ENCODE measurements at regions not wholly inside any gene's neighbourhood (a gene's known extent, or its start where the extent isn't known, plus 50 kb on each side); places are given as distances from the start of the nearest gene placed in this dataset.

- intact Hi-C loops (cut with micrococcal nuclease): loop anchor here (1.0 to 10.0 kb wide), 5 partner anchors 41 to 271 kb away; no protein-coding TSS in a partner anchor
Observed at GRCh38 chr2:88873620-88874019, 182.1 kb downstream of the RPIA start.

More at GRCh38 chr2:88873620-88874019, 182.1 kb downstream of the RPIA start:
- dilution Hi-C loops (cut with MboI; ENCODE audit: extremely low pct_ligation_motif_present, low sequenced_read_pairs): no loop called here
- H3K4me2 ChIP-seq (ENCODE audit: insufficient read depth, low read length): peak overlapping the region; percentile 73
- no peak overlapping the region for H3K9ac ChIP-seq (replicated peaks; ENCODE audit: extremely low read depth, insufficient read depth, low read length)
- DNase-seq (ENCODE audit: low read depth, low spot score) (no peak), FAIRE-seq (no peak)
- no peaks in the 10 kb centered on the region for H3K79me2 ChIP-seq (ENCODE audit: control insufficient read depth, insufficient read depth, low read length)
- H2AFZ ChIP-seq (ENCODE audit: low read depth, low read length): no peak overlapping the region
- H3K27me3 ChIP-seq (ENCODE audit: control insufficient read depth in 2 of 2, insufficient read depth in 2 of 2, low read length in 2 of 2): peaks cover 10 to 28% of the 10 kb centered on the region in 2 experiments
- no peaks in the 10 kb centered on the region for H3K36me3 ChIP-seq (ENCODE audit: control insufficient read depth in 2 of 2, extremely low read depth in 1 of 2, insufficient read depth in 2 of 2, low read length in 2 of 2)
- CTCF ChIA-PET: interaction anchor here (1.0 to 2.2 kb wide), 8 partner anchors 9 to 133 kb away, joined by 3 to 9 read pairs (median 4); no protein-coding TSS in a partner anchor
- POLR2A ChIA-PET: no interaction called here
- H4K20me1 ChIP-seq (replicated peaks; ENCODE audit: control insufficient read depth, extremely low read depth, insufficient read depth, low read length): no peaks in the 10 kb centered on the region
- no peaks in the 10 kb centered on the region for H3K9me3 ChIP-seq (replicated peaks; ENCODE audit: control insufficient read depth, insufficient read depth, low read length)
- BruUV-seq (replicated peaks): no TSS peak
- no peaks in the 10 kb centered on the region for H3K4me1 ChIP-seq (ENCODE audit: control insufficient read depth, extremely low read depth, insufficient read depth, low read length)
- H3K4me3 ChIP-seq (replicated peaks in 1 of 3; ENCODE audit: insufficient read depth in 1 of 3, low read depth in 1 of 3, low read length in 3 of 3): peak overlapping the region in 1 of 3 experiments; percentile 45
- no peaks in the 10 kb centered on the region for H3K9me1 ChIP-seq (replicated peaks; ENCODE audit: control insufficient read depth, extremely low read depth, insufficient read depth, low read length)
- no peak for TF ChIP-seq EZH2 (IDR thresholded peaks at IDR 0.05; ENCODE audit: borderline replicate concordance, low read depth, low read length, severe bottlenecking)
- no peak for TF ChIP-seq POLR2A (IDR thresholded peaks at IDR 0.05; ENCODE audit: low read depth, low read length)
- TF ChIP-seq FOS (IDR thresholded peaks at IDR 0.05; ENCODE audit: borderline replicate concordance, insufficient read depth, low read length): no peak
- no peak for TF ChIP-seq POLR2AphosphoS5 (IDR thresholded peaks at IDR 0.05; ENCODE audit: insufficient read depth, low read depth, low read length)
- no peak for TF ChIP-seq GATA2 (IDR thresholded peaks at IDR 0.05; ENCODE audit: insufficient read depth, insufficient read length, low read depth, low read length)
- TF ChIP-seq JUN (IDR thresholded peaks at IDR 0.05; ENCODE audit: borderline replicate concordance, insufficient read depth, insufficient read length, low read depth): no peak
- TF ChIP-seq MAX (IDR thresholded peaks at IDR 0.05; ENCODE audit: insufficient read depth, insufficient read length): no peak
- TF ChIP-seq MYC (IDR thresholded peaks at IDR 0.05; ENCODE audit: low read depth, low read length): no peak
- TF ChIP-seq, protein P1, sequence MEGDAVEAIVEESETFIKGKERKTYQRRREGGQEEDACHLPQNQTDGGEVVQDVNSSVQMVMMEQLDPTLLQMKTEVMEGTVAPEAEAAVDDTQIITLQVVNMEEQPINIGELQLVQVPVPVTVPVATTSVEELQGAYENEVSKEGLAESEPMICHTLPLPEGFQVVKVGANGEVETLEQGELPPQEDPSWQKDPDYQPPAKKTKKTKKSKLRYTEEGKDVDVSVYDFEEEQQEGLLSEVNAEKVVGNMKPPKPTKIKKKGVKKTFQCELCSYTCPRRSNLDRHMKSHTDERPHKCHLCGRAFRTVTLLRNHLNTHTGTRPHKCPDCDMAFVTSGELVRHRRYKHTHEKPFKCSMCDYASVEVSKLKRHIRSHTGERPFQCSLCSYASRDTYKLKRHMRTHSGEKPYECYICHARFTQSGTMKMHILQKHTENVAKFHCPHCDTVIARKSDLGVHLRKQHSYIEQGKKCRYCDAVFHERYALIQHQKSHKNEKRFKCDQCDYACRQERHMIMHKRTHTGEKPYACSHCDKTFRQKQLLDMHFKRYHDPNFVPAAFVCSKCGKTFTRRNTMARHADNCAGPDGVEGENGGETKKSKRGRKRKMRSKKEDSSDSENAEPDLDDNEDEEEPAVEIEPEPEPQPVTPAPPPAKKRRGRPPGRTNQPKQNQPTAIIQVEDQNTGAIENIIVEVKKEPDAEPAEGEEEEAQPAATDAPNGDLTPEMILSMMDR (IDR thresholded peaks at IDR 0.05; ENCODE audit: extremely low read depth in 1 of 2, insufficient read depth in 1 of 2, low read depth in 1 of 2, low read length in 2 of 2): no peak
- H3K27ac ChIP-seq (ENCODE audit: insufficient read depth, low read depth, low read length): no peak overlapping the region
